Activated naive CD4-positive, alpha-beta T cell treated with anti-CD3 and anti-CD28 coated beads for 36 hours (primary cell): ENCODE measurements at regions not wholly inside any gene's neighbourhood (a gene's known extent, or its start where the extent isn't known, plus 50 kb on each side); places are given as distances from the start of the nearest gene placed in this dataset.
"Not testable (repeated sequence)": the region's sequence is repeated elsewhere in the genome, so short reads cannot be mapped to it uniquely, and the experiment has no call there.

Experiments
- CTCF ChIA-PET: fragments of 350-600 bp; sonication (Branson Sonifier 250); formaldehyde crosslinking; loops from one replicate; lab custom pipeline; 2021; ENCODE audit warnings: antibody characterized with exemption; lab: Charles Lee
- DNase-seq: peaks from one replicate; pipeline ENCODE4 v3.0.0-alpha.2; 2020
- H3K27ac Mint-ChIP-seq: one replicate; pipeline ENCODE4 v1.8.0; 2021; ENCODE audit warnings: mild to moderate bottlenecking, mixed read lengths
- H3K27me3 Mint-ChIP-seq: one replicate; pipeline ENCODE4 v1.8.0; 2021; ENCODE audit warnings: low read depth, mixed read lengths
- H3K36me3 Mint-ChIP-seq: one replicate; pipeline ENCODE4 v1.8.0; 2021; ENCODE audit warnings: low read depth, mixed read lengths
- H3K4me1 Mint-ChIP-seq: one replicate; pipeline ENCODE4 v1.8.0; 2021; ENCODE audit warnings: low read depth, mixed read lengths
- H3K4me3 Mint-ChIP-seq: one replicate; pipeline ENCODE4 v1.8.0; 2021; ENCODE audit warnings: mild to moderate bottlenecking, moderate library complexity, mixed read lengths
- H3K9me3 Mint-ChIP-seq: one replicate; pipeline ENCODE4 v1.8.0; 2021; ENCODE audit warnings: mixed read lengths
- intact Hi-C: fragments of 100-400 bp; cut with micrococcal nuclease; formaldehyde crosslinking; loops from one replicate; pipeline ENCODE4 v1.15.1; 2023

DNA sequence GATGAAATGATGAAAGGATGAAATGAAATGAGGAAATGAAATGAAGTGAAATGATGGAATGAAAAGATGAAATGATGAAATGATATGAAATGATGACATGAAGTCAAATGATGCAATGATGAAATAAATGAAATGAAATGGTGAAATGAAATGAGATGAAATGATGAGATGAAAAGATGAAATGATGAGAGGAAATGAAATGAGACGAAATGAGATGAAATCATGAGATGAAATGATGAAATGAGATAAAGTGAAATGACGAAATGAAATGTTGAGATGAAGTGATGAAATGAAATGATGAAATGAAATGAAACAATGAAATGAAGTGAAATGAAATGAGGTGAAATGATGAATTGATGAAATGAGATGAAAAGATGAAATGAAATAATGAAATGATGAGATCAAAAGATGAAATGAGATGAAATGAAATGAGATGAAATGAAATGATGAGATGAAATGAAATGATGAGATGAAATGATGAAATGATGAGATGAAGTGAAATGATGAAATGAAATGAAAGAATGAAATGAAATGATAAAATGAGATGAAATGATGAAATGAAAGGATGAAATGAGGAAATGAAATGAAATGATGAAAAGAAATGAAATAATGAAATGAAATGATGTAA, 131.7 kb upstream of the TP53TG3D start:
- DNase-seq, intact Hi-C loops, CTCF ChIA-PET, H3K9me3 Mint-ChIP-seq, H3K27ac Mint-ChIP-seq, H3K27me3 Mint-ChIP-seq, H3K36me3 Mint-ChIP-seq, H3K4me3 Mint-ChIP-seq, H3K4me1 Mint-ChIP-seq: not testable (repeated sequence)

GRCh38 chr16:32152434-32152833, 100.7 kb upstream of the TP53TG3D start:
- CTCF ChIA-PET, result not testable (repeated sequence)

GRCh38 chr16:32187918-32188669, 65.0 kb upstream of the TP53TG3D start:
- H3K36me3 Mint-ChIP-seq, H3K27me3 Mint-ChIP-seq, DNase-seq, intact Hi-C loops, H3K9me3 Mint-ChIP-seq, CTCF ChIA-PET, H3K4me3 Mint-ChIP-seq, H3K27ac Mint-ChIP-seq, H3K4me1 Mint-ChIP-seq: not testable (repeated sequence)

More at GRCh38 chr16:32152434-32152833, 100.7 kb upstream of the TP53TG3D start:
- H3K36me3 Mint-ChIP-seq, intact Hi-C loops, H3K4me3 Mint-ChIP-seq, H3K9me3 Mint-ChIP-seq, H3K27ac Mint-ChIP-seq, H3K4me1 Mint-ChIP-seq, H3K27me3 Mint-ChIP-seq, DNase-seq: not testable (repeated sequence)

- H3K4me1 Mint-ChIP-seq, intact Hi-C loops, H3K27ac Mint-ChIP-seq, H3K9me3 Mint-ChIP-seq, H3K4me3 Mint-ChIP-seq, CTCF ChIA-PET, H3K36me3 Mint-ChIP-seq, H3K27me3 Mint-ChIP-seq, DNase-seq: not testable (repeated sequence)
These were observed 50.5 kb upstream of the TP53TG3D start for GRCh38 chr16:32202585-32202984.
